Common myeloid progenitor, CD34-positive (primary cell): ENCODE measurements at regions not wholly inside any gene's neighbourhood (a gene's known extent, or its start where the extent isn't known, plus 50 kb on each side); places are given as distances from the start of the nearest gene placed in this dataset.

Experiments
- CTCF ChIA-PET: fragments of 350-600 bp; sonication (Branson Sonifier 250); formaldehyde crosslinking; loops from one replicate; lab custom pipeline; 2021; ENCODE audit warnings: antibody characterized with exemption; lab: Charles Lee
- POLR2A ChIA-PET: fragments of 350-600 bp; sonication (Branson Sonifier 250); formaldehyde crosslinking; loops from one replicate; lab custom pipeline; 2021; ENCODE audit warnings: antibody characterized with exemption; lab: Charles Lee
- DNase-seq, 3 donors: peaks; one replicate each; pipeline versions ENCODE4 v3.0.0 to v3.0.0-alpha.2; 2013
- H3K27ac ChIP-seq, 2 experiments: 1 replicate in 1 of 2; 2 replicates in 1 of 2; pipeline ENCODE4 v1.7.0; 2013; ENCODE audit warnings: inconsistent platforms in 2 of 2, low read length in 2 of 2, mild to moderate bottlenecking in 2 of 2, low read depth in 1 of 2, moderate library complexity in 1 of 2; ENCODE audit not compliant: severe bottlenecking in 2 of 2, insufficient read depth in 1 of 2, poor library complexity in 1 of 2
- H3K27me3 ChIP-seq, 5 experiments: replicated peaks in 2 of 5; 1 replicate in 3 of 5; 2 replicates in 2 of 5; pipeline versions ENCODE4 v1.6.1 to v1.7.0; 2013; ENCODE audit warnings: low read length in 4 of 5, mild to moderate bottlenecking in 2 of 5, moderate library complexity in 2 of 5, inconsistent platforms in 1 of 5; ENCODE audit not compliant: insufficient read depth in 5 of 5, control insufficient read depth in 4 of 5
- H3K36me3 ChIP-seq, 4 experiments: 1 replicate in 2 of 4; 2 replicates in 2 of 4; pipeline versions ENCODE4 v1.6.1 to v1.7.0; 2013; ENCODE audit warnings: low read length in 3 of 4, control low read depth in 1 of 4, mild to moderate bottlenecking in 1 of 4; ENCODE audit not compliant: control insufficient read depth in 4 of 4, insufficient read depth in 4 of 4
- H3K4me1 ChIP-seq, 4 experiments: 1 replicate in 3 of 4; 2 replicates in 1 of 4; pipeline versions ENCODE4 v1.6.1 to v1.7.1; 2013; ENCODE audit warnings: low read length in 3 of 4, mild to moderate bottlenecking in 3 of 4, control low read depth in 1 of 4, inconsistent platforms in 1 of 4, moderate library complexity in 1 of 4; ENCODE audit not compliant: control insufficient read depth in 4 of 4, insufficient read depth in 4 of 4; ENCODE audit errors: control extremely low read depth in 1 of 4
- H3K4me3 ChIP-seq, 7 experiments: 1 replicate in 4 of 7; 2 replicates in 3 of 7; pipeline versions ENCODE4 v1.5.1 to v1.7.0; 2013; ENCODE audit warnings: mild to moderate bottlenecking in 7 of 7, low read length in 6 of 7, moderate library complexity in 6 of 7, inconsistent platforms in 2 of 7, low read depth in 2 of 7, control low read depth in 1 of 7; ENCODE audit not compliant: insufficient read depth in 4 of 7, control insufficient read depth in 1 of 7; ENCODE audit errors: extremely low read depth in 1 of 7
- H3K9me3 ChIP-seq, 5 experiments: 1 replicate in 4 of 5; 2 replicates in 1 of 5; pipeline versions ENCODE4 v1.6.1 to v1.7.1; 2013; ENCODE audit warnings: low read length in 4 of 5, mild to moderate bottlenecking in 2 of 5, inconsistent platforms in 1 of 5, low read depth in 1 of 5, moderate library complexity in 1 of 5; ENCODE audit not compliant: control insufficient read depth in 4 of 5, insufficient read depth in 2 of 5; ENCODE audit errors: control extremely low read depth in 1 of 5
- WGBS: methylation state at CpG from one replicate; pipeline ENCODE4 v1.1.5; 2013; ENCODE audit not compliant: insufficient coverage; 5-methylcytosine and 5-hydroxymethylcytosine counted together

- no peaks in the 10 kb centered on the region for H3K36me3 ChIP-seq
- CTCF ChIA-PET: interaction anchor here (1.3 kb wide), 1 partner anchor 11 kb away, joined by 3 read pairs; no protein-coding TSS in a partner anchor
- WGBS: 100% methylated on average over 2 of the region's 3 CpGs
- peaks cover 0 to 2% (median 0%) of the 10 kb centered on the region in 4 experiments for H3K4me1 ChIP-seq
- no peaks in the 10 kb centered on the region for H3K27me3 ChIP-seq
- no peak for DNase-seq
- no peak overlapping the region for H3K27ac ChIP-seq
- peaks cover 0 to 2% (median 0%) of the 10 kb centered on the region in 5 experiments for H3K9me3 ChIP-seq
- POLR2A ChIA-PET: no interaction called here
- no peak overlapping the region for H3K4me3 ChIP-seq
These were observed 522.8 kb upstream of the CDH7 start for GRCh38 chr18:65227970-65228369.

DNA sequence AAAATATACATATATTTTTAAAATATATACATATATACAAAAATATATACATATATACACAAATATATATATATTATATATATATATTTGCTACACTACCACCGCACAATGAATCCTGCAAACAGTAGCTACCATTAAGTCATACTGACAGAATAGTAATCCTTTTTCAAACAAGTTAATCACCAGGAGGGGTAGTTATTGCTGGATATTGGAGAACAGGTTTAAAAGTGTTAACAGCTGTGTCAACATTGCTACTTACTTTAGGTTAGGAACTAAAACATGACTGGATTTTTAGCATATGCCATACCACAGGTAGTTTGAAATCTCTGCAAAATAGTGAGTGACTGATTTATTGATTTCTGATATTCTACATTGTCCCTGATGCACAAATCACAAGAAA, 529.1 kb upstream of the CDH7 start:
- WGBS: no CpG with 5 or more reads among the region's 1 CpG
- POLR2A ChIA-PET: no interaction called here

DNA sequence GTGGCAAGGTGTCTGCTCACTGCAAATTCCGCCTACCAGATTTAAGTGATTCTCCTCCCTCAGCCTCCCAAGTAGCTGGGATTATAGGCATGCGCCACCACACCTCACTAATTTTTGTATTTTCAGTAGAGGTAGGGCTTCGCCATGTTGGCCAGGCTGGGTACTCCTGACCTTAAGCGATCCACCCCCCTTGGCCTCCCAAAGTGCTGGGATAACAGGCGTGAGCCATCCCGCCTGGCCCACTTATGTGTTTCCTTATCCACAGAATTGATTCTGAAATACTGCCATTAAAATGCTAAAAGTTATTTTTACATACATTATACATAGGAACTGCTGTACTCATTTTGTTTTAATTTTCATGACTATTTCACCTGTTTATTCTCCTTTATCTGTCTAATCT, 529.7 kb upstream of the CDH7 start:
- ChIA-PET CTCF (no interaction called here), POLR2A (no interaction called here)
- no CpG with 5 or more reads among the region's 6 CpGs for WGBS
- Histone ChIP-seq H3K9me3 (peaks cover 0 to 2% (median 0%) of the 10 kb centered on the region in 5 experiments), H3K4me1 (no peaks in the 10 kb centered on the region), H3K4me3 (no peak overlapping the region), H3K36me3 (no peaks in the 10 kb centered on the region), H3K27ac (no peak overlapping the region), H3K27me3 (no peaks in the 10 kb centered on the region)
- no peak for DNase-seq

More for the DNA sequence above, 529.1 kb upstream of the CDH7 start:
- DNase-seq: no peak
- peaks cover 0 to 2% (median 0%) of the 10 kb centered on the region in 5 experiments for H3K9me3 ChIP-seq
- no peaks in the 10 kb centered on the region for H3K27me3 ChIP-seq
- H3K4me1 ChIP-seq: no peaks in the 10 kb centered on the region
- H3K36me3 ChIP-seq: no peaks in the 10 kb centered on the region
- CTCF ChIA-PET: no interaction called here
- H3K4me3 ChIP-seq: no peak overlapping the region
- H3K27ac ChIP-seq: no peak overlapping the region

- no peak overlapping the region for H3K4me3 ChIP-seq
- ChIA-PET POLR2A (no interaction called here), CTCF (no interaction called here)
- H3K36me3 ChIP-seq: no peaks in the 10 kb centered on the region
- H3K27ac ChIP-seq: no peak overlapping the region
- no peaks in the 10 kb centered on the region for H3K27me3 ChIP-seq
- H3K9me3 ChIP-seq: no peaks in the 10 kb centered on the region
- 90% methylated on average over 9 of the region's 11 CpGs for WGBS
- H3K4me1 ChIP-seq: no peaks in the 10 kb centered on the region
- no peak for DNase-seq
These were observed 534.8 kb upstream of the CDH7 start for GRCh38 chr18:65215865-65216466.

DNA sequence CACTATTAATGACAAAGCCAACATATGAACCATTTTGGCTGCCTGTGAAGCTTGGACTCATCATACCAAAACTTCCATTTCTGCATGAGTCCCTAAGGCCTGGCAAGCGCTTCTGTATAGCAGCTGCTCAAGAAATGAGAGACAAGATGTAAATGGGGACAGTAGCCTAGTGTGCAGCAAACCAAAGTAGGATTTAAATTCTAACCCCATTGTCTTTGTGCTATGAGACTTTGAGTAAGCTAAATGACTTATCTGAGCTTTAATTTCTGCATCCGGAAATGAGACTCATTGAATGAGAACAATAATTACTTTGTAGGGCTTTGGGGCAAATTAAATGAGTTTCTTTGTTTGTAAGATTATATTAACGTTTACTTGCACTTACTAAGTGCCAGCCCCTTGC, 536.4 kb upstream of the CDH7 start:
- WGBS: 80% methylated on average over 1 of the region's 3 CpGs
- no peak for DNase-seq
- H3K4me1 ChIP-seq: no peaks in the 10 kb centered on the region
- ChIA-PET POLR2A (no interaction called here), CTCF (no interaction called here)
- H3K27me3 ChIP-seq: no peaks in the 10 kb centered on the region
- no peaks in the 10 kb centered on the region for H3K36me3 ChIP-seq
- H3K4me3 ChIP-seq: no peak overlapping the region
- H3K9me3 ChIP-seq: no peaks in the 10 kb centered on the region
- no peak overlapping the region for H3K27ac ChIP-seq

- H3K36me3 ChIP-seq: no peaks in the 10 kb centered on the region
- POLR2A ChIA-PET: no interaction called here
- no peaks in the 10 kb centered on the region for H3K4me1 ChIP-seq
- H3K27ac ChIP-seq: no peak overlapping the region
- H3K9me3 ChIP-seq: no peaks in the 10 kb centered on the region
- DNase-seq: no peak
- no peak overlapping the region for H3K4me3 ChIP-seq
- CTCF ChIA-PET: no interaction called here
- WGBS: 95% methylated on average over 24 of the region's 24 CpGs
- H3K27me3 ChIP-seq: no peaks in the 10 kb centered on the region
These were observed 544.1 kb upstream of the CDH7 start for GRCh38 chr18:65206551-65207260.

DNA sequence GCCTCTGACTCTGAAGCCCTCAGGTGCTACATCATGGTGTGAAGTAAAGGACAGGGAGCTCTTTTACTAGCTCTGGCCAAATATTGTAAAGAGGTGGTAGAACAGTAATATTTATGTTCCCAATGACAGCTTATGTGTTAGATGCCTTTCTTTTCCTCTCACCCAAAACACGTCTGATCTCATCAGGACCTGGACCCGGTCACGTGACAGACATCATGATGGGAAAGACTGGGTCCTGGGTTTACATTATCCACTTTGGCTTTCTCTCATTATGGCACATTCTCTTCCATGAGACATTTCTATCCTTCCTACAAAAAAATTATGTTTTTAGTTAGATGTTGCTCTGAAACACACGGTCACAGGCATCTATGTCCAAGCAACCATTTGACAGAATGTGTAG, 548.7 kb upstream of the CDH7 start:
- Histone ChIP-seq H3K9me3 (no peaks in the 10 kb centered on the region), H3K4me3 (no peak overlapping the region), H3K36me3 (no peaks in the 10 kb centered on the region), H3K27me3 (no peaks in the 10 kb centered on the region), H3K27ac (no peak overlapping the region), H3K4me1 (no peaks in the 10 kb centered on the region)
- POLR2A ChIA-PET: no interaction called here
- CTCF ChIA-PET: no interaction called here
- WGBS: 80% methylated on average over 1 of the region's 4 CpGs
- no peak for DNase-seq
